Skeletal muscle tissue (tissue), 3 donors: ENCODE measurements at regions not wholly inside any gene's neighbourhood (a gene's known extent, or its start where the extent isn't known, plus 50 kb on each side); places are given as distances from the start of the nearest gene placed in this dataset.

ENCODE experiments used
- H3K27ac ChIP-seq: one replicate; pipeline ENCODE4 v1.7.0; 2013; ENCODE audit warnings: mild to moderate bottlenecking, low read depth, low read length, inconsistent platforms
- H3K27me3 ChIP-seq, 3 donors: one replicate each; pipeline ENCODE4 v1.7.0; 2013; ENCODE audit warnings: low read length in 3 of 3; ENCODE audit not compliant: control insufficient read depth in 3 of 3, insufficient read depth in 3 of 3
- H3K36me3 ChIP-seq, 3 donors: one replicate each; pipeline ENCODE4 v1.7.0; 2013; ENCODE audit warnings: low read length in 3 of 3; ENCODE audit not compliant: control insufficient read depth in 3 of 3, insufficient read depth in 3 of 3
- H3K4me1 ChIP-seq, 3 donors: one replicate each; pipeline ENCODE4 v1.7.0; 2013; ENCODE audit warnings: low read length in 3 of 3, mild to moderate bottlenecking in 3 of 3; ENCODE audit not compliant: control insufficient read depth in 3 of 3, insufficient read depth in 3 of 3
- H3K4me3 ChIP-seq, 3 donors: one replicate each; pipeline ENCODE4 v1.7.0; 2013; ENCODE audit warnings: low read length in 3 of 3
- H3K9ac ChIP-seq, 3 donors: one replicate each; pipeline ENCODE4 v1.7.0; 2013; ENCODE audit warnings: low read length in 3 of 3, mild to moderate bottlenecking in 3 of 3, moderate library complexity in 2 of 3, low read depth in 1 of 3
- H3K9me3 ChIP-seq, 3 donors: one replicate each; pipeline ENCODE4 v1.7.0; 2013; ENCODE audit warnings: low read length in 3 of 3; ENCODE audit not compliant: control insufficient read depth in 3 of 3
- donor health status: Osteomylitis.

- Histone ChIP-seq H3K9ac (no peak overlapping the region), H3K4me3 (no peak overlapping the region), H3K4me1 (no peaks in the 10 kb centered on the region), H3K36me3 (no peaks in the 10 kb centered on the region), H3K27ac (no peak overlapping the region), H3K9me3 (no peaks in the 10 kb centered on the region), H3K27me3 (no peaks in the 10 kb centered on the region)
Observed at GRCh38 chr6:119459207-119459974, 109.8 kb upstream of the MAN1A1 start.

GRCh38 chr6:119454714-119455113, 105.2 kb upstream of the MAN1A1 start:
- Histone ChIP-seq H3K9me3 (no peaks in the 10 kb centered on the region), H3K36me3 (no peaks in the 10 kb centered on the region), H3K4me1 (no peaks in the 10 kb centered on the region), H3K27ac (no peak overlapping the region), H3K27me3 (no peaks in the 10 kb centered on the region), H3K9ac (no peak overlapping the region), H3K4me3 (no peak overlapping the region)

- no peak overlapping the region for H3K9ac ChIP-seq
- H3K9me3 ChIP-seq = no peaks in the 10 kb centered on the region
- no peaks in the 10 kb centered on the region for H3K36me3 ChIP-seq
- no peaks in the 10 kb centered on the region for H3K27me3 ChIP-seq
- H3K27ac ChIP-seq = no peak overlapping the region
- H3K4me3 ChIP-seq = no peak overlapping the region
- no peaks in the 10 kb centered on the region for H3K4me1 ChIP-seq
Observed at GRCh38 chr6:119453242-119454200, 104.0 kb upstream of the MAN1A1 start.

GRCh38 chr6:119449331-119450156, 100.0 kb upstream of the MAN1A1 start:
- H3K36me3 ChIP-seq = no peaks in the 10 kb centered on the region
- no peak overlapping the region for H3K9ac ChIP-seq
- H3K27me3 ChIP-seq = no peaks in the 10 kb centered on the region
- H3K27ac ChIP-seq = peak overlapping the region; percentile 49
- H3K9me3 ChIP-seq = no peaks in the 10 kb centered on the region
- H3K4me1 ChIP-seq = peaks cover 0 to 6% (median 3%) of the 10 kb centered on the region in 3 donors
- no peak overlapping the region for H3K4me3 ChIP-seq

GRCh38 chr6:119447921-119448320, 98.4 kb upstream of the MAN1A1 start:
- H3K27ac ChIP-seq = no peak overlapping the region
- no peak overlapping the region for H3K9ac ChIP-seq
- H3K4me3 ChIP-seq = no peak overlapping the region
- peaks cover 0 to 6% (median 3%) of the 10 kb centered on the region in 3 donors for H3K4me1 ChIP-seq
- H3K27me3 ChIP-seq = no peaks in the 10 kb centered on the region
- H3K9me3 ChIP-seq = no peaks in the 10 kb centered on the region
- no peaks in the 10 kb centered on the region for H3K36me3 ChIP-seq

GRCh38 chr6:119446609-119447008, 97.0 kb upstream of the MAN1A1 start:
- Histone ChIP-seq H3K36me3 (no peaks in the 10 kb centered on the region), H3K27ac (peak overlapping the region; percentile 49), H3K9ac (no peak overlapping the region), H3K27me3 (no peaks in the 10 kb centered on the region), H3K9me3 (no peaks in the 10 kb centered on the region), H3K4me1 (peaks cover 0 to 6% (median 3%) of the 10 kb centered on the region in 3 donors), H3K4me3 (no peak overlapping the region)

- no peaks in the 10 kb centered on the region for H3K36me3 ChIP-seq
- H3K4me1 ChIP-seq = peaks cover 0 to 6% (median 3%) of the 10 kb centered on the region in 3 donors
- peak overlapping the region; percentile 49 for H3K27ac ChIP-seq
- no peak overlapping the region for H3K9ac ChIP-seq
- no peaks in the 10 kb centered on the region for H3K9me3 ChIP-seq
- H3K4me3 ChIP-seq = no peak overlapping the region
- no peaks in the 10 kb centered on the region for H3K27me3 ChIP-seq
Observed at GRCh38 chr6:119446115-119446554, 96.6 kb upstream of the MAN1A1 start.

GRCh38 chr6:119445666-119446065, 96.1 kb upstream of the MAN1A1 start:
- Histone ChIP-seq H3K4me3 (no peak overlapping the region), H3K4me1 (peaks cover 0 to 6% (median 3%) of the 10 kb centered on the region in 3 donors), H3K36me3 (no peaks in the 10 kb centered on the region), H3K27me3 (no peaks in the 10 kb centered on the region), H3K9ac (no peak overlapping the region), H3K9me3 (no peaks in the 10 kb centered on the region), H3K27ac (no peak overlapping the region)

- no peak overlapping the region for H3K9ac ChIP-seq
- no peaks in the 10 kb centered on the region for H3K9me3 ChIP-seq
- no peaks in the 10 kb centered on the region for H3K36me3 ChIP-seq
- peak overlapping the region; percentile 3 for H3K27ac ChIP-seq
- no peaks in the 10 kb centered on the region for H3K27me3 ChIP-seq
- no peak overlapping the region for H3K4me3 ChIP-seq
- peaks cover 0 to 6% (median 3%) of the 10 kb centered on the region in 3 donors for H3K4me1 ChIP-seq
Observed at GRCh38 chr6:119444642-119445557, 95.3 kb upstream of the MAN1A1 start.
